ENCODE measurements at regions not wholly inside any gene's neighbourhood (a gene's known extent, or its start where the extent isn't known, plus 50 kb on each side); places are given as distances from the start of the nearest gene placed in this dataset.

DNA sequence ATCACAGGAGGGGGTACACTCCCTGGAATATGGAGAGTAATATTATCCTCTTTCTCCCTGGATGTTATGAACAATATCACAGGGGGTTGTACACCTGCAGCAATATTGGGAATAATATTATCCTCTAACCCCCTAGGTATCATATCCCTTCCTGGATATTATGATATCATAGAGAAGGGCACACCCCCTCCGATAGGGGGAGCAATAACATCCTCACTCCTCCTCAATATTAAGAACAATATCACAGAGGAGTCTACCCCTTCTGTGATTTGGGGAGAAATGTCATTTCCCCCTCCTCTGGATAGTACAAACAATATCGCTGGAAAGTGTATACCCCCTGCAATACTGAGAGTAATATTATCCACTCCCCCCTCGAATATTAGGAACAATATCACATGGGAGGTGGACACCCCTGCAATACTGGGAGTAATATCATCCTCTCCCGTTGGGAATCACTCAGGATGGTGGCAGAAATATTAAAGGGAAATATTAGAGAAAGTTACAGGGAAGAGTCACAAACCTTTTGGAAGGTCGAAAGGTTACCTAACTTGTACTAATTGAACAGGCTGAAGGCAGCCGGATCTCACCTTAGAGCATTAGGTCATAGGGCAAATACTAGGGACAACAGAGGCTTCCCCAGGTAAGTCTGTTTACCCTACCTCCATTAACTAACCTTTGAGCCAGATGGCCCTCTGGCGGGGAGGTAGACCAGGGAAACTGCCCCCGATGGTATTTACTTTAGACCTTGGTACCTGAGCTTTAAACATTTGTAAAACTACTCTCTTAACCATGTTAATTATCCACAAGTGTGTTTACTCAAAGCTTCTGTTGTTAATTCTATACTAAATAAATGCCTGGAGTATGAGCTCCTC, 57.5 kb upstream of the FREM1 start:
- intact Hi-C loops (cut with micrococcal nuclease) = no loop called here

- intact Hi-C loops (cut with micrococcal nuclease) = no loop called here
Measured at GRCh38 chr9:14962193-14962882, 52.1 kb upstream of the FREM1 start.

DNA sequence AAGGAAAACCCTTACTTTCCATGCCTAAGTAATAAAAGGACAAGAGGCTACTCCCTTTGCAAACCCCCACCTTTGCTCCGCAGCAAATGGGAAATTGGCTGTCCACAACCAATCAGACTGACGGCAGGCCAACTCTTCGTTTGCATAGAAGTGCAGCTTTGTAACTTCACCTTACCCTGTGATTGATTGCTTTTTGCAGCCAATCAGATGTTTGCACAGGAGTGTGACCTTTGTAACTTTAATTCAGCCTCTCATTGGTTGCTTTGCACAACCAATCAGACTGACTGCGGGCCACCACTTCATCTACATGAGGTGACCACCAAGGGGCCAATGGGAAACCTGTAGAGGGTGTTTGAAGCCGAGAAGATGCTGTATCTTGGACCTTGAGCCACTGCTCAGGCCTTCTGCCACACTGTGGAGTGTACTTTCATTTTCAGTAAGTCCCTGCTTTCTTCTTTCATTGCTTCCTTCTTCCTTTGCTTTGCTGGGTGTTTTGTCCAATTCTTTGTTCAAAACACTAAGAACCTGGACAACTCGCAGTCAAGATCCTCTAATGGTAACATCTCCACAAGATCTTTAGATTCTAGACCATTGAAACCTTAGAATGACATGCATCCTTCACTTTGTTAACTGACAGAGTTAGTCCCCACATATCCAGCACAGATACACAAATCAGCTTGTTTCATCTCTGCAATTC, 51.3 kb upstream of the FREM1 start:
- intact Hi-C loops (cut with micrococcal nuclease) = no loop called here

DNA sequence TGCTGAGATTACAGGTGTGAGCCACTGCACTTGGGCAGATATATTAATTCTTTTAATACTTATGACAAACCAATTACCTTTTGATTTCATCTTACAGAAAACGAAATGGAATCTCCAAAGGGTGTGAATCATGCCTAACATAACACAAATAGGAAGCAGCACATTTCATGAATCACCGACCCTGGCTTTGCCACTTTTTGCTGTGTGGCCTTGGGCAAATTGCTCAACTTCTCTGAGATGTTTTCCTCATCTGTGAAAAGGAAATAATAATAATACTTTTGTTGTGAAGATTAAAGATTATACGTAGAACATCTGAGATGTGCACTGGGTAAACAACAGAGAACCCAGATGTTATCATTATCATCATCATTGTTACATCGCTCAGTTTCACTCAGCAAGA, 50.7 kb upstream of the FREM1 start:
- intact Hi-C loops (cut with micrococcal nuclease) = no loop called here

Data from T-helper 1 cell treated with Interleukin-12 subunit alpha and Interleukin-12 subunit beta and Interleukin-4 antibody, amounts not matched to agents 30 ng/mL and 1 ng/mL, for 36 hours (primary cell).